ENCODE measurements at regions not wholly inside any gene's neighbourhood (a gene's known extent, or its start where the extent isn't known, plus 50 kb on each side); places are given as distances from the start of the nearest gene placed in this dataset.
A peak's percentile ranks its signal among the peaks of the same experiment; 100 is the strongest.
"Not testable (repeated sequence)": the region's sequence is repeated elsewhere in the genome, so short reads cannot be mapped to it uniquely, and the experiment has no call there.

- DNase-seq = no peak
Measured at GRCh38 chr1:169019419-169020058, 87.0 kb upstream of the ATP1B1 start.

GRCh38 chr1:169020684-169021083, 85.8 kb upstream of the ATP1B1 start:
- no peak for DNase-seq

DNA sequence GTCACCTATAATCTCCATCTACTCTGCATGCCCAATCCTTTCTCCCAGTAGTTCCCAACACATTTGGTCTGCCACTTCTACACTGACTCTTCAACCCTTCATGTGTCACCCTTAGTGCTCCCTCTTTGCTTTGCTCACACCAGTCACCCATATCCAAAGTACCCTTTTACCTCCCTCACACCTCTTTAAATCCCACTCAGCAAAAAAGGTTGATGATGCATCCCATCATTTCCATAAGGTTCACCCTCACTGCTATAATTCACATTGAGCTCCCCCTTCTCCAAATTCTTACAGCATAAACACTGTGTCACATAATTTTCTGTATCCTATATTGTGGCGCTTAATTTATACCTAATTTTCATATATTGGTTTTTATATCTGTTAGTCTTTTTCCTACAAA, 83.8 kb upstream of the ATP1B1 start:
- DNase-seq = no peak

DNA sequence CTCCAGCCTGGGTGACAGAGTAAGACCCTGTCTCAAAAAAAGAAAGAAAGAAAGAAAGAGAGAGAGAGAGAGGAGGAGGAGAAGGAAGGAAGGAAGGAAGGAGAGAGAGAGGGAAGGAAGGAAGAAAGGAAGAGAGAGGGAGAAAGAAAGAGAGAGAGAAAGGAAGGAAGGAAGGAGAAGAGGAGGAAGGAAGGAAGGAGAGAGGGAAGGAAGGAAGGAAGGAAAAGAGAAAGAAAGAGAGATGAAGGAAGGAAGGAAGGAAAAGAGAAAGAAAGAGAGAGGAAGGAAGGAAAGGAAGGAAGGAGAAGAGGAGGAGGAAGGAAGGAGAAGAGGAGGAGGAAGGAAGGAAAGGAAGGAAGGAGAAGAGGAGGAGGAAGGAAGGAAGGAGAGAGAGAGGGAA, 82.2 kb upstream of the ATP1B1 start:
- DNase-seq = no peak

- DNase-seq = no peak
Measured at GRCh38 chr1:169024800-169025271, 81.7 kb upstream of the ATP1B1 start.

GRCh38 chr1:169025412-169025811, 81.1 kb upstream of the ATP1B1 start:
- no peak for DNase-seq

GRCh38 chr1:169027607-169028320, 78.7 kb upstream of the ATP1B1 start:
- no peak for DNase-seq

DNA sequence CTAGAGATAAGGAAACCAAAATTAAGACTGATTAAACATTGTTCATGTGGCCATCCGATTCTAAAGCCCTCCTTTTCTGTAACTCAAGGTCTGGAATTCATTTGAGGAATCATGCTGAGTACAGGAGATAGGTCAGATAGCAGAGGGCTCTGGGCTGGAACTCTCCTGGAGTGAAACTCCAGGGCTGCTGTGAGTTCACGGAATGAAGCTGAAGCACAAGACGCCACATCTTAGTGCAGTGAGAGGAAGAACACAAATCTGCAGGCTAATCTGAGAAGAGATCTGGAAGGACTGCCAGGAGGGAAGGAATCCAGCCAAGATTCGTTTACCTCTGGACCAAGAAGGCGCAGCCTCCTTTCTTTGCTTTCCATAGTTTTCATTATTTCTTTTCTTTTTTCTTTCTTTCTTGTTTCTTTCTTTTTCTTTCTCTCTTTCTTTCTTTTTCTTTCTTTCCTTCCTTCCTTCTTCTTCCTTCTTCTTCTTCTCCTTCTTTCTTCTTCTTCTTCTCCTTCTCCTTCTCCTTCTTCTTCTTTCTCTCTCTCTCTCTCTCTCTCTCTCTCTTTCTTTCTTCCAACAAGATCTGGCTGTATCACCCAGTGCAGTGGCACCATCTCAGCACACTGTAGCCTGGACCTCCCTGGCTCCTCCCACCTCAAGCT, 74.8 kb upstream of the ATP1B1 start:
- DNase-seq = no peak

DNA sequence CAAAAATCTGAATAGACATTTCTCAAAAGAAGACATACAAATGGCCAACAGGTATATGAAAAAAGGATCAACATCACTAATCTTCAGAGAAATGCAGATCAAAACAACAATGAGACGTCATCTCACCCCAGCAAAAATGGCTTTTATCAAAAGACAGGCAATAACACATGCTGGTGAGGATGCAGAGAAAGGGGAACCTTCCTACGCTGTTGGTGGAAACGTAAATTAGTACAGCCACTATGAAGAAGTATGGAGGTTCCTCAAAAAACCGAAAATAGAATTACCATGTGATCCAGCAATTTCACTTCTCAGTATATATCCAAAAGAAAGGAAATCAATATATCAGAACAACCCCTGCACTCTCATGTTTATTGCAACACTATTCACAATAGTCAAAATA, 65.1 kb upstream of the ATP1B1 start:
- DNase-seq = no peak

GRCh38 chr1:169042377-169042776, 64.1 kb upstream of the ATP1B1 start:
- no peak for DNase-seq

DNA sequence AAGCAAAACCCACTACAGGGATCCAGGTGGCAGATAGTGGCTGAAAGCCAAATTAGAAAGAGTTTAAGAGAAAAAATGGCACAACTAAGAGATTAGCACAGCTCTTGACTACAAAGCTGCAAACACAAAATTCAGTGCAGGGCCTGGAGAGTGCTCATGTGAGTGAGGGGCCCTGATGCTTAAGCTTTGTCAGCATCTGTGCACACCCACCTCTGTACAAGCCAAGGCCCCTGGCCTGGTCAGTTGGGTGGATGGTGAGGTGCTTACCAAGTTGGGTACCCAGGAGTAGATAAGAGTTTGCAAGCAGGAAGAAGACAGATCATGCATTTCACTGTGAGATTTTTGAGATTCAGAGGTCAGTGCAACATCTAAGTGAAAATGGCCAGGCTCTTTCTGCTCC, 62.7 kb upstream of the ATP1B1 start:
- DNase-seq = no peak

DNA sequence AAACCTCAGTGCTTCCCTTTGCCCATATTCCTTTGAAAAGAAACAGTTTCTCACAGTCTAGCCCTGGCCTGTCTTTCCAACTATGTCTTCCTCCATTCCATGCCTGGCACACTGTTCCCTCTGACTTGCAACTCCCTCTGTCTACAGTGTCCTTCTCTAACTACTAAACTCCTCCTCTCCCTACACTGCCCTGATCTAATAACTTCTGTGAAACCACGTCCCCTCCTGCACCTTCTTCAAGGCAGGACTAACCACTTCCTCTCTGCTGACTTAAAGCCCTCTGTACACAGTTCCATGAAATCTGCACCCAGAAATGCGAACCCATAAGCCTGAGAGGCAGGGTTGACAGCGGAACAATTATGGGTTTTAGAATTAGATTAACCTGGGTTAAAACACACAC, 62.2 kb upstream of the ATP1B1 start:
- DNase-seq = no peak

- no peak for DNase-seq
Measured at GRCh38 chr1:169044971-169045370, 61.5 kb upstream of the ATP1B1 start.

DNA sequence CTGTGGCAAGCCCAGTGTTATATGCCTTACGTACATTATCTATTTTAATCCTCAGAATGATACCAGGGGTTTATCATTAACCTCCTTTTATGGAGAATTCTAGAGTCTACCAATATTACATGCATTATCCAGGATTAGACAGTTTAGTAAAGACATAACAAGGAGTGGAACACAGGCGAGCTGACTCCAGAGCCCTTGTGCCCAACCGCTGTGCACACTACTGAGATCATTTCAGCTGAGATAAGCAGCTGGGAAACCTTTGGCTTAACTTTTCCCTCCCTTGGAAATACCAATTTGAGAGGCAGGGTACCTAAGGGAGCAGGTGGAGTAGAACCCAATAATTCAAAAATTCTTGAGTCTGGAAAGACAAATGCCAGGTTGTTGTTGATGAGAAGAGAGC, 59.8 kb upstream of the ATP1B1 start:
- no peak for DNase-seq

- peak; percentile 16 for DNase-seq
Measured at GRCh38 chr1:169047074-169047473, 59.4 kb upstream of the ATP1B1 start.

DNA sequence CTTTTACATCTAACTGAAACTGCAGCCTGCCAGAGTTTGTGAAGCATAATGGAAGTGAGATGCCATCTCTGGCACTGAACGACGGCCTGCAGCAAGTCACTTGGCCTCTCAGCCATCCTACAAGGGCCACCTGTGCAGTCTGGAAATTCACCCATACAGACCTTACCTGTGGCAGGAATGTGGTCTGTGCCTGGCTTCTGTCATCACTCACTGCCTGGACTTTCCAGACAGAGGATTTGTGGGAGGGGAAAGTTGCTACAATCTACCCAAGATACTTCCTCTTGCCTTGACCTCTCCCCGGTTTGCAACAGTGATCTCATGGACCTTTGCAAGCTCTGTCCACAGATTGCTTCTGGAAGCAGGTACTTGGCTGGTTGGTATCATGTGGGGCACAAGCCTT, 58.4 kb upstream of the ATP1B1 start:
- no peak for DNase-seq

GRCh38 chr1:169049258-169049938, 57.1 kb upstream of the ATP1B1 start:
- no peak for DNase-seq

- no peak for DNase-seq
Measured at GRCh38 chr1:169051171-169051570, 55.3 kb upstream of the ATP1B1 start.

GRCh38 chr1:169052171-169052570, 54.3 kb upstream of the ATP1B1 start:
- DNase-seq = not testable (repeated sequence)

- DNase-seq = no peak
Measured at GRCh38 chr1:169052727-169053126, 53.8 kb upstream of the ATP1B1 start.

DNA sequence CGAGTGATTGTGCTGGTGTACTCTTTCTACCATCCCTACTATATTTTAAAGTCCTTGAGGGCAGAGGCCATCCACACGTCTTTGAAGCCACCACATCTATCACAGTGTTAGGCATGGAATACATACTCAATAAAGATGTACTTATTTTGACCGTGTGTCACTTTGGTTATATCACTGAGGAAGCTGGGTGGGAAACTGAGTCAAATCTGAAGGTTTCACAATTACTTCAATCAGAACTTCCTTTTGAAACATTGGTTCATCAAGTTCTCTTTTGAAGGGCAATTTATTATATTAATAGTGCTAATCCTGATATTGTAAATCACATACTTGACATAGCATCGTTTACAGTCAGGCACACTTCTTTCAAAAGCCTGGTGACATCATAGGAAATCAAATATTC, 53.3 kb upstream of the ATP1B1 start:
- DNase-seq = peak; percentile 46
